ENCODE measurements at regions not wholly inside any gene's neighbourhood (a gene's known extent, or its start where the extent isn't known, plus 50 kb on each side); places are given as distances from the start of the nearest gene placed in this dataset.

GRCh38 chr12:19836056-19836455 lies 396.8 kb downstream of the AEBP2 start:
- no peak for DNase-seq (ENCODE audit: low read depth)
- no peak for TF ChIP-seq CTCF (IDR thresholded peaks at IDR 0.05; ENCODE audit: insufficient read depth, low read length, poor library complexity, severe bottlenecking)
- Histone ChIP-seq H3K4me3 (ENCODE audit: low read depth, low read length) (no peak overlapping the region), H3K36me3 (ENCODE audit: control insufficient read depth, insufficient read depth, low read length) (no peaks in the 10 kb centered on the region), H3K27me3 (ENCODE audit: control insufficient read depth, insufficient read depth, low read length) (no peaks in the 10 kb centered on the region)

- H3K27me3 ChIP-seq (ENCODE audit: control insufficient read depth, insufficient read depth, low read length): no peaks in the 10 kb centered on the region
Observed at GRCh38 chr12:19836456-19836855, 397.2 kb downstream of the AEBP2 start.

GRCh38 chr12:19837543-19837942 lies 398.3 kb downstream of the AEBP2 start:
- Histone ChIP-seq H3K36me3 (ENCODE audit: control insufficient read depth, insufficient read depth, low read length) (no peaks in the 10 kb centered on the region), H3K4me3 (ENCODE audit: low read depth, low read length) (no peak overlapping the region), H3K27me3 (ENCODE audit: control insufficient read depth, insufficient read depth, low read length) (no peaks in the 10 kb centered on the region)
- DNase-seq (ENCODE audit: low read depth): no peak
- no peak for TF ChIP-seq CTCF (IDR thresholded peaks at IDR 0.05; ENCODE audit: insufficient read depth, low read length, poor library complexity, severe bottlenecking)

More at GRCh38 chr12:19836456-19836855, 397.2 kb downstream of the AEBP2 start:
- DNase-seq (ENCODE audit: low read depth): no peak
- Histone ChIP-seq H3K36me3 (ENCODE audit: control insufficient read depth, insufficient read depth, low read length) (no peaks in the 10 kb centered on the region), H3K4me3 (ENCODE audit: low read depth, low read length) (no peak overlapping the region)
- TF ChIP-seq CTCF (IDR thresholded peaks at IDR 0.05; ENCODE audit: insufficient read depth, low read length, poor library complexity, severe bottlenecking): no peak

- DNase-seq (ENCODE audit: low read depth): no peak
- H3K36me3 ChIP-seq (ENCODE audit: control insufficient read depth, insufficient read depth, low read length): no peaks in the 10 kb centered on the region
- H3K4me3 ChIP-seq (ENCODE audit: low read depth, low read length): no peak overlapping the region
- TF ChIP-seq CTCF (IDR thresholded peaks at IDR 0.05; ENCODE audit: insufficient read depth, low read length, poor library complexity, severe bottlenecking): no peak
- H3K27me3 ChIP-seq (ENCODE audit: control insufficient read depth, insufficient read depth, low read length): no peaks in the 10 kb centered on the region
Observed at GRCh38 chr12:19841451-19841850, 402.2 kb downstream of the AEBP2 start.

GRCh38 chr12:19842116-19842515 lies 402.8 kb downstream of the AEBP2 start:
- Histone ChIP-seq H3K4me3 (ENCODE audit: low read depth, low read length) (no peak overlapping the region), H3K36me3 (ENCODE audit: control insufficient read depth, insufficient read depth, low read length) (no peaks in the 10 kb centered on the region), H3K27me3 (ENCODE audit: control insufficient read depth, insufficient read depth, low read length) (no peaks in the 10 kb centered on the region)
- TF ChIP-seq CTCF (IDR thresholded peaks at IDR 0.05; ENCODE audit: insufficient read depth, low read length, poor library complexity, severe bottlenecking): no peak
- no peak for DNase-seq (ENCODE audit: low read depth)

- H3K4me3 ChIP-seq (ENCODE audit: low read depth, low read length): no peak overlapping the region
- no peak for TF ChIP-seq CTCF (IDR thresholded peaks at IDR 0.05; ENCODE audit: insufficient read depth, low read length, poor library complexity, severe bottlenecking)
- DNase-seq (ENCODE audit: low read depth): no peak
- H3K27me3 ChIP-seq (ENCODE audit: control insufficient read depth, insufficient read depth, low read length): no peaks in the 10 kb centered on the region
- no peaks in the 10 kb centered on the region for H3K36me3 ChIP-seq (ENCODE audit: control insufficient read depth, insufficient read depth, low read length)
Observed at GRCh38 chr12:19844224-19844623, 404.9 kb downstream of the AEBP2 start.

Measured in kidney epithelial cell (primary cell).